ENCODE measurements at regions not wholly inside any gene's neighbourhood (a gene's known extent, or its start where the extent isn't known, plus 50 kb on each side); places are given as distances from the start of the nearest gene placed in this dataset.
"Not testable (repeated sequence)": the region's sequence is repeated elsewhere in the genome, so short reads cannot be mapped to it uniquely, and the experiment has no call there.

DNA sequence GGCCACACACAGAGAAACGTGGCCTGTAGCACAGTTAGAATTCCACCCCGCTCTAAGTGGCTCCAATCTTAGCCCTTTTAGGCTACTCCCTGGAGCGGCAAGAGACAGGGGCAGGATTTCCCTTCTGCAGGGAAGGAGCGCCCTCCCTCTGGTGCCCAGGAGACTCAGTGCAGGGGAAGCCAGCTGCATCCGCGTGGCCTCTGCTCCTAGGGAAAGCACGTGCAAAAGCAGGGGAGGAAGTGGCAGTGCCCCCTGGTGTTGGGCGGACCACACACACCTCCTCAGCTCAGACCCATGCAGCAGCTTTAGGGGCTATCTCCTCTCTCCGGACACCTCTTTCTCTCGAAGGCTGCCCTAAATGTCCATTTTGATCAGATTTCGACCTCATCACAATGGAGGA, 50.0 kb downstream of the SPRING1 start:
- DNase-seq: no peak

GRCh38 chr12:116684891-116685290, 53.0 kb downstream of the SPRING1 start:
- no peak for DNase-seq

- peak in 1 of 2 donors; percentile 77 for DNase-seq
Observed at GRCh38 chr12:116677202-116677661, 60.6 kb downstream of the SPRING1 start.

DNA sequence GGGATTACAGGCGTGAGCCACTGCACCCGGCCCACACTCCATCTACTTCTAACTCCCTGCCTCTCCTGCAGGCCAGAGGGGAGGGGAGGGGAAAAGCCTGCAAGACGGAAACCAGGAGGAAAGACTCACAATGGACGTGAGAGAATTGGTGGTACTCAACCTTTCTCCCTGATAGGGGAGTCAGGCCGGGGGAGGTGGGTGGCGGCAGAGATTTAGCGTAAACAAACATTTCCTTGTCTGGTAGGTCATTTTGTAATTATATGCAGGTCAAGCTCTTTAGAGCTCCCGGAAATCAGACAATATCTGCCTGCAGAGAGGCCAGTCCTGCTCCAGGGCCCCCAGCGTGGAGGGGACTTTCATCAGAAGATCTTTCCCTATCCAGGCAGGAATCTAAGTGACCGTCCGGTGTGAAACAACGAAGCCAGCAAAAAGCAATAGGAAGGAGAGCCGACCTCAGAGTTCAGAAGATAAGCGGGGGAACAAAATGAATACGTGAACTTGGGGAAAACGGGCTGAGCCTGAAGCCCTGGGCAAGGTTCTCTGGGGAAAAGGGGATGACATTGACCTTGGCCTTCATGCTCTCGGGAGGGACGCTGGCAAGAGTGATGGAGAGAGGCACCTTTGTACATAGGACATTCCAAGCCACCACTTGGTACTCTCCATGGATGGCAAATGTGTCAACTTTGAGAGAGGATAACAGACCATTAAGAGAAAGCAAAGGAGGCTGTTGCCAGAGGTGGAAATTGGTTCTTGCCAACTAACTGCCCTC, 62.3 kb downstream of the SPRING1 start:
- no peak for DNase-seq

DNA sequence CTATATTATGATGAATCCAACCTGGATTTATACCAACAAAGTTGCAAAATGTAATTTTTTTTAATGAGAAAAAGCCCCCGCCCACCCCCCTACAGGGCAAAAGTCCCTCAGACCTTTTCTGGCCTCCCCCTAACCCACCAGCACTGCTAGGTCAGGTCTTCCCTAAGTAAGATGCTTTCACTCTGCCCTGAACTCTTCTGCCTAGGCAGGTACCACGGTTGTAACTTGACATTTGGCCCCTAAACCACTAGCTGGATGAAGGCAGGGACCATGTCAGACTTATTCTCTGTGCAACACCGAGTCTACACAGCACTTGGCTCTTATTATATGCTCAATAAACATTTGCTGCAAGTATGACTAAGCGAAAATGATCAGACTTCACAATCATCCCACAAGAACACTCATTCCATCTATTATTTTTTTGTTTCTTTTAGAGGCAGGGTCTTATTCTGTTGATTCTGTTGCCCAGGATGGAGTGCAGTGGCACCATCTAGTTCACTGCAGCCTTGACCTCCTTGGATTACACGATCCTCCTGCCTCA, 63.2 kb downstream of the SPRING1 start:
- no peak for DNase-seq

DNA sequence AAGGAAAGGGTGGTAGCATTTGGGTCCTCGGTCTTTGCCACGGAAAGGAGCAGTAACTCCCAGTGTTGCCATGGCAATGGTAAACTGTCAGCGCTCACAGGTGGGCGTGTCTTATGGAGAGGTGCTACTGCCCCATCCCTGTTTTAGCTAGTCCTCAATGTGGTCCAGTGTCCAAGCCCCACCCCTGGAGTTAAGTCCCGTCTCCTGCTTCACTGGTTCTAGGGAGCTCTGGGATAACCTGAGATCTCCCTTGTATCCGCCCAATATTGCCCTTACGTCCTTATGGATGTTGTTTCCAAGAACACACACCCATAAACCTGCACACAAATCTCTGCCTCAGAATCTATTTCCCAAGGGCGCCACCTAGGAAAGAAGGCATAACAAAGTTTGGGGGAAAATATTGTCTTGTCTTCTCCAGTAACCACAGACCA, 64.2 kb downstream of the SPRING1 start:
- DNase-seq: no peak

GRCh38 chr12:116672842-116673516, 64.9 kb downstream of the SPRING1 start:
- peak in 1 of 2 donors; percentile 59 for DNase-seq

DNA sequence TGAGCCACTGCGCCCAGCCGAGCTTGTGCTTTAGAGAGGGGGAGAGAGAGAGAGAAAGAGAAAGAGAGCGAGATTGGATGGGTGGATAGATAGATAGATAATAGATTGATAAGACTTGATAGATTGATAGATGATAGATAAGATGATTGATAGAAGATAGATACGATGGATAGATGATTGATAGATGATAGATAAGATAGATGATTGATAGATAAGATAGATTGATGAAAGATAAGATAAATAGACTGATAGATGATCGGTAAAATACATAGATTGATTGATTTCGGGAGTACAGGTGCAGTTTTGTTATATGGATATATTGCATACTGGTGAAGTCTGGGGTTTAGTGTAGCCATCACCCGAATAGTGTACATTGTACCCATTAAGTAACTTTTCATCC, 65.9 kb downstream of the SPRING1 start:
- no peak for DNase-seq

DNA sequence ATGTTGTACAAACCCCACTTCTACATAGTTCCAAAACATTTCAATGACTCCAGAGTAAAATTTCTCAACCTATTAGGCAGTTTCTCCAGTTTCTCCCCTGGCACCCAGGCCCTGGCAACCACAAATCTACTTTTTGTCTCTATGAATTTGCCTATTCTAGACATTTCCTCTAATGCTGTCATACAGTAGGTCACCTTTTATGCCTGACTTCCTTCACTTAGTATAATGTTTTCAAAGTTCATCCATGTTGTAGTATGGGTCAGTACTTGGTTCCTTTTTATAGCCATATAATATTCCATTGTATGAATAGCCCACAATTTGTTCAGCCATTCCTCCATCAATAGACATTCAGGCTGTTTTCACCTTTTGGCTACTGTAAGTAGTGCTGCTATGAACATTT, 67.0 kb downstream of the SPRING1 start:
- no peak for DNase-seq

GRCh38 chr12:116667752-116668151, 70.1 kb downstream of the SPRING1 start:
- DNase-seq: no peak

DNA sequence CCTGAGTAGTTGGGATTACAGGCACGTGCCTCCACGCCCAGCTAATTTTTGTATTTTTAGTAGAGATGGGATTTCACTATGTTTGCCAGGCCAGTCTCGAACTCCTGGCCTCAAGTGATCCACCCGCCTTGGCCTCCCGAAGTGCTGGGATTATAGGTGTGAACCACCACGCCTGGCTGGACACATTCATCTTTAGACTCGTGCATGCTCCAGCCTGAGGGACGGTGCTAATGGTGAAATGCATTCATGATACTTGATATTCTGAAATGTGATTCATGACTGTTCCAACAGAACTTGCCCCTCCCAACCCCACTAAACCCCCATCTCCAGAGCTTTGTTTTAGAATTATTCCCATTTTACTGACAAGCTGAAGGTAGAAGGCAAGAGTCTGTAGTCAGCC, 71.0 kb downstream of the SPRING1 start:
- not testable (repeated sequence) for DNase-seq

- DNase-seq: no peak
Observed at GRCh38 chr12:116666305-116666673, 71.6 kb downstream of the SPRING1 start.

DNA sequence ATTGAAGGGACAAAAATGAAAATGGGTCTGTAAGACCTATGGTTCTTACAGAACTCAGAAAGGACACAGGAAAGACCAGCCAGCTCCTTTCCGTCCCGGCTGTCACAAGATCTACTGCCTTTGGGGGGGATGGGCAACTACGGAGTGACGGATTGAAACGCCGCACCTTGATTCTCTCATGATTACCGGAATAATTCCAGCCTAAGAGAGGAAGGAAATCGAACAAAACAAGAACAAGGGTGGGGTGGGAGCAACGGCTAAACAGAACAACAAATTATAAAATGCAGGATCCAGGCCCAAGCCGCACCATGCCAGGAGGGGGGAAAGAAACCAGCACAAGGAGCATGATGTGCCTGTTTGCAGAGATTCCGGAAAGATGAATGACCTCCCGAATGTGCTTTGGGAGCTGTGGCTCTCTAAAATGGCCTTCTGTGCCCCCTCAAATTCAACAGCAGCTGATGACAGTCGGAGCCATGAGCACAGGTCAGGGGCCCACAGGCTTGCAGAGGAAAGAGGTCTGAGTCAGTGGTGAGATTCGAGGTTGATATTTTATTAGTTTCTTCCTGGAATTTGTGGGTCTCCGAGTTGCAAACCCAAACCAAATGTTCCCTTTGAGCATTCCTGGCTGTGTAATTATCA, 72.1 kb downstream of the SPRING1 start:
- DNase-seq: no peak

- no peak for DNase-seq
Observed at GRCh38 chr12:116664085-116664484, 73.8 kb downstream of the SPRING1 start.

- DNase-seq: peak in 1 of 2 donors; percentile 65
Observed at GRCh38 chr12:116662612-116663144, 75.2 kb downstream of the SPRING1 start.

GRCh38 chr12:116661341-116661740, 76.5 kb downstream of the SPRING1 start:
- DNase-seq: no peak

DNA sequence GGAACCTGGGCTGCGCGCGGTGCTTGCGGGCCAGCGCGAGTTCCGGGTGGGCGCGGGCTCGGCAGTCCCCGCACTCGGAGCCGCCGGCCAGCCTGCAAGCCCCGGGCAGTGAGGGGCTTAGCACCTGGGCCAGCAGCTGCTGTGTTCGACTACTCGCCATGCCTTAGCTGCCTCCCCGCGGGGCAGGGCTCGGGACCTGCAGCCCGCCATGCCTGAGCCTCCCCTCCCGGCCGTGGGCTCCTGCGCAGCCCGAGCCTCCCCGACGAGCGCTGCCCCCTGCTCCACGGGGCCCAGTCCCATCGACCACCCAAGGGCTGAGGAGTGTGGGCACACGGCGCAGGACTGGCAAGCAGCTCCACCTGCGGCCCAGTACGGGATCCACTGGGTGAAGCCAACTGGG, 77.1 kb downstream of the SPRING1 start:
- not testable (repeated sequence) for DNase-seq

- DNase-seq: no peak
Observed at GRCh38 chr12:116659771-116660481, 77.9 kb downstream of the SPRING1 start.

DNA sequence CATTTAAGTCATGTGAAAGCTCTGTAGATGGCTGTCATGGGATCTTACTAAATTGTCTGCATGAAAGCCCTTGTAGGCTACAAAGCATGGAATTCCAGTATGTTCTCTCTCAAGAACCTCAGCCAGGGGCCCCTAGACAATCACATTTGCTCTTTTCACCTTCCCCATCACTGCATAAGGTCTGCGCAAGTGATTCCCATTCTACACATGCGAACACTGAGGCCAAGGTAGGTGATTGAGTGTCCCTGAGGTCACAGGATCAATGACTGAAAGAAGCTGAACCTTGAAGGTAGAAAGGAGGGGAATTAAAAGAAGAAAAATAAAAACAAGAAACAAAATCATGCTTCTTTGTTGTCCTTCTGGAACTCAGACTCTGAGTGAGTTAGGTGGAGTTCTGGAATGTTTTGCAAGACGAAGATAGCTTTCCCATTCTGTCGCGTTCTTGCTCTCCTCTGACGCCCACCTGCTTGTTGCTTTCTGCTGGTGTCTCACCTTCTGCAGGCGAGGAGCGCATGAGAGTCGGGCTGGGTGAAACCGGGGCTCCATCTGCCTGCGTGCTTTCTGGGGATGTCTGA, 79.9 kb downstream of the SPRING1 start:
- no peak for DNase-seq

GRCh38 chr12:116656306-116656705, 81.6 kb downstream of the SPRING1 start:
- DNase-seq: no peak

DNA sequence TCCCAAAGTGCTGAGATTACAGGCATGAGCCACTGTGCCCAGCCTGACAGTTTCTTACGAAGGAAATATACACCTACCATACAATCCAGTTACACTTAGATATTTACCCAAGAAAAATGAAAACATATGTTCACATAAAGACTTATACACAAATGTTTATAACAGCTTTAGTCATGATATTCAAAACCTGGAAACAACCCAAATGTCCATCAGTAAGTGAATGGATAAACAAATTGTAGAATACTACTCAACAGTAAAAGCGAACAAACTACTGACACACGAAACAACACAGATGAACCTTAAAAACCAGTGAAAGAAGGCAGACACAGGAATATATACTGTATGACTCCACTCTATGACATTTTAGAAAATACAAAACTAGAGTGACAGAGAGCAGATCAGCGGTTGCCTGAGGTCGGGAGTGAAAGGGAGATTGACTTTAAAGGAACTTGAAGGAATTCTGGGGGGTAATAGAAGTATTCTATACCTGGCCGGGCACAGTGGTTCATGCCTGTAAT, 83.6 kb downstream of the SPRING1 start:
- DNase-seq: no peak

- no peak for DNase-seq
Observed at GRCh38 chr12:116651089-116651488, 86.8 kb downstream of the SPRING1 start.
